ENCODE measurements at regions not wholly inside any gene's neighbourhood (a gene's known extent, or its start where the extent isn't known, plus 50 kb on each side); places are given as distances from the start of the nearest gene placed in this dataset.
"Not testable (repeated sequence)": the region's sequence is repeated elsewhere in the genome, so short reads cannot be mapped to it uniquely, and the experiment has no call there.

GRCh38 chr9:1554081-1555035 is 460.8 kb upstream of the SMARCA2 start:
- TF ChIP-seq Cebpa-rat (IDR thresholded peaks at IDR 0.05) = no peak
- H3K4me2 ChIP-seq = no peak overlapping the region

GRCh38 chr9:1558666-1559065 is 456.5 kb upstream of the SMARCA2 start:
- not testable (repeated sequence) for H4K20me1 ChIP-seq, H3K27me3 ChIP-seq, H3K4me1 ChIP-seq, H3K4me2 ChIP-seq, H3K4me3 ChIP-seq, H3K9ac ChIP-seq, H3K27ac ChIP-seq, H3K36me3 ChIP-seq
- H3K9me3 ChIP-seq (replicated peaks in 1 of 11) = peaks cover 11 to 15% (median 12%) of the 10 kb centered on the region in 11 experiments

More at GRCh38 chr9:1554081-1555035, 460.8 kb upstream of the SMARCA2 start:
- no peaks in the 10 kb centered on the region for H3K36me3 ChIP-seq
- H3K27me3 ChIP-seq = no peaks in the 10 kb centered on the region
- H3K27ac ChIP-seq = no peak overlapping the region
- no peak overlapping the region for H3K9ac ChIP-seq
- no peaks in the 10 kb centered on the region for H3K4me1 ChIP-seq
- H3K9me3 ChIP-seq (replicated peaks in 1 of 11) = peaks cover 11 to 14% (median 12%) of the 10 kb centered on the region in 11 experiments
- H3K4me3 ChIP-seq = no peak overlapping the region
- no peaks in the 10 kb centered on the region for H4K20me1 ChIP-seq

- Histone ChIP-seq H3K36me3 (no peaks in the 10 kb centered on the region), H3K27ac (no peak overlapping the region), H3K4me2 (no peak overlapping the region), H4K20me1 (no peaks in the 10 kb centered on the region), H3K4me1 (no peaks in the 10 kb centered on the region), H3K9ac (no peak overlapping the region), H3K9me3 (replicated peaks in 1 of 11) (peaks cover 0 to 11% (median 6%) of the 10 kb centered on the region in 11 experiments; a peak in 8 of 22 replicates), H3K4me3 (no peak overlapping the region), H3K27me3 (no peaks in the 10 kb centered on the region)
- TF ChIP-seq Cebpa-rat (IDR thresholded peaks at IDR 0.05) = no peak
Measured at GRCh38 chr9:1575939-1576338, 439.2 kb upstream of the SMARCA2 start.

DNA sequence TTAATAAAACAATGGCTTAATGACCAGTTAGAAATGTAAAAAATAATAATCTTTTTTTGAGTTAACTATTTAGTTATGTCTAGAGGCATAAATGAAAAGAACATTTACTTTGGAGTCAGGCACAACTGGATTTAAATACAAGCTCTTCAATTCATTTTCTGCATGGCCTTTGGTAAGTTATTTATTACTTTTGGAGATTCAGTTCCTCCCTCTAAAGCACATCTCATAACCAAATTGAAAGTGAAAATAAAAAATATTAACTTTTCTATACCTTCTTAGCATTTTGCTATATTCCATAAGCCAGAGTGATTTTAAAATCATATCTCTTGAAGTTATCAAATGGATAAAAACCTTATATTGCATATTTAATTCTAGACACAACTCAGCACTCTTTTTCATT is 434.9 kb upstream of the SMARCA2 start:
- no peak for TF ChIP-seq Cebpa-rat (IDR thresholded peaks at IDR 0.05)
- Histone ChIP-seq H3K27ac (no peak overlapping the region), H3K4me1 (no peaks in the 10 kb centered on the region), H4K20me1 (no peaks in the 10 kb centered on the region), H3K9ac (no peak overlapping the region), H3K4me2 (no peak overlapping the region), H3K36me3 (no peaks in the 10 kb centered on the region), H3K27me3 (no peaks in the 10 kb centered on the region), H3K4me3 (no peak overlapping the region), H3K9me3 (replicated peaks in 1 of 11) (peaks cover 0 to 13% (median 7%) of the 10 kb centered on the region in 11 experiments; a peak in 9 of 22 replicates)

DNA sequence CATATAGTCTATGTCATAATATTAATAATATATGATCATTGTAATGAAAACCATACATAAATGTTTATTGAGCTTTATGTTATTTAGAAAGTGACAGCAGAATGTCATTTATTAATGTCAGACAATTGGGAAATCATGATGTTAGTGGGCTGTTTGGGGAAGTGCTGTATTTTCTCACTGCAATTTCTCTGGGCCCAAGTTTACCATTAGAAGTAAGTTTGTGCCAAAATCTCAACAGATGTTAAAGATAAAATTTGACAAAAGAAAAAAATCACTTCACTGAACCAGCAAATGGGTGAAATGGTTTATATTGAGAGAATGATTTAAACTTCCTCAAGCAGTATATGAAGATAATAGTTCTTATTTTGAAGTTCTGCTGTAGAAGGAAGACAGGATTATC is 433.2 kb upstream of the SMARCA2 start:
- Histone ChIP-seq H3K27me3 (no peaks in the 10 kb centered on the region), H3K36me3 (no peaks in the 10 kb centered on the region), H4K20me1 (no peaks in the 10 kb centered on the region), H3K4me1 (no peaks in the 10 kb centered on the region), H3K4me2 (no peak overlapping the region), H3K27ac (no peak overlapping the region), H3K4me3 (no peak overlapping the region), H3K9ac (no peak overlapping the region), H3K9me3 (replicated peaks in 1 of 11) (peaks cover 0 to 5% (median 0%) of the 10 kb centered on the region in 11 experiments; a peak in 2 of 22 replicates)
- TF ChIP-seq Cebpa-rat (IDR thresholded peaks at IDR 0.05) = no peak

GRCh38 chr9:1591310-1591709 is 423.8 kb upstream of the SMARCA2 start:
- no peaks in the 10 kb centered on the region for H3K27me3 ChIP-seq
- no peaks in the 10 kb centered on the region for H4K20me1 ChIP-seq
- no peak for TF ChIP-seq Cebpa-rat (IDR thresholded peaks at IDR 0.05)
- no peak overlapping the region for H3K27ac ChIP-seq
- peaks cover 0 to 4% (median 0%) of the 10 kb centered on the region in 11 experiments; a peak in 1 of 22 replicates for H3K9me3 ChIP-seq (replicated peaks in 1 of 11)
- H3K4me3 ChIP-seq = no peak overlapping the region
- H3K9ac ChIP-seq = no peak overlapping the region
- no peaks in the 10 kb centered on the region for H3K36me3 ChIP-seq
- H3K4me1 ChIP-seq = peaks cover 0 to 10% (median 0%) of the 10 kb centered on the region in 10 experiments; a peak in 6 of 20 replicates
- peak overlapping the region in 2 of 11 experiments; percentile 21 to 28; a peak in 1 of 22 replicates for H3K4me2 ChIP-seq

- no peak for TF ChIP-seq Cebpa-rat (IDR thresholded peaks at IDR 0.05)
- H3K9me3 ChIP-seq (replicated peaks in 1 of 11) = no peaks in the 10 kb centered on the region
Measured at GRCh38 chr9:1598270-1598669, 416.9 kb upstream of the SMARCA2 start.

GRCh38 chr9:1599961-1600360 is 415.2 kb upstream of the SMARCA2 start:
- no peaks in the 10 kb centered on the region for H3K36me3 ChIP-seq
- no peak for TF ChIP-seq Cebpa-rat (IDR thresholded peaks at IDR 0.05)
- no peak overlapping the region for H3K9ac ChIP-seq
- no peaks in the 10 kb centered on the region for H4K20me1 ChIP-seq
- H3K9me3 ChIP-seq (replicated peaks in 1 of 11) = no peaks in the 10 kb centered on the region
- no peak overlapping the region for H3K27ac ChIP-seq
- no peak overlapping the region for H3K4me3 ChIP-seq
- no peaks in the 10 kb centered on the region for H3K27me3 ChIP-seq
- no peak overlapping the region for H3K4me2 ChIP-seq
- H3K4me1 ChIP-seq = no peaks in the 10 kb centered on the region

More at GRCh38 chr9:1598270-1598669, 416.9 kb upstream of the SMARCA2 start:
- H3K36me3 ChIP-seq = no peaks in the 10 kb centered on the region
- H3K27me3 ChIP-seq = no peaks in the 10 kb centered on the region
- no peak overlapping the region for H3K9ac ChIP-seq
- H4K20me1 ChIP-seq = no peaks in the 10 kb centered on the region
- no peaks in the 10 kb centered on the region for H3K4me1 ChIP-seq
- H3K4me2 ChIP-seq = no peak overlapping the region
- no peak overlapping the region for H3K27ac ChIP-seq
- H3K4me3 ChIP-seq = no peak overlapping the region

DNA sequence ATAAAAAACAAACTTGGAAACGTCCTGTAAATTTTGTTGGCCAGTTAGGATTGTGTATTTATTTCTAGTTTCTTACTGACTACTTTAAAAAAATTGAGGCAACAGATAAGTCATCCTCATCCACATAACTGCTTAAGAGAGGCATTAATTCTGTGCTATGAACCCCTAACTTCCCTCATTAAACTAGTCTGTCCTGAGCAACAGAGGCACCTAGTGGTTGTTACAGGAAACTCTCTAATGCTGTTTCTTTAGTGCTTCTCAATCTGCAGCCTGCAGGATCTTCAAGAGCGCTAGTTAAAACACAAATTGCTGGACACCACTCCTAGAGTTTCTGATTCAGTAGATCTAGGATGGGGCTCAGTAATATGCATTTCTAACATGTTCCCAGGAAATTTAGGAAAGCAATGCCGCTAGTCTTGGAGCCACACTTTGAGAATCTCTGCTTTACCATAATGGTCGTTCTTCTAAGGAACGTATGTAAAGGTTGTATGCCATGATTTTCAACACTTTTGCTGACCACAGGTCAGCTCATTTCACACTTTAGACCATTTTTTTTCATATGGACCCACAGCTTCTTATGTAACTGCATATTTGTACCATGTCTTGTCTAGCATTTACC is 410.1 kb upstream of the SMARCA2 start:
- TF ChIP-seq Cebpa-rat (IDR thresholded peaks at IDR 0.05) = no peak
- Histone ChIP-seq H3K4me1 (no peaks in the 10 kb centered on the region; a peak in 1 of 20 replicates), H3K4me2 (no peak overlapping the region), H3K4me3 (no peak overlapping the region), H3K36me3 (no peaks in the 10 kb centered on the region), H3K9me3 (replicated peaks in 1 of 11) (no peaks in the 10 kb centered on the region), H3K27me3 (no peaks in the 10 kb centered on the region), H3K9ac (no peak overlapping the region), H4K20me1 (no peaks in the 10 kb centered on the region), H3K27ac (no peak overlapping the region)
